IMR-90 (cell line): ENCODE measurements at regions not wholly inside any gene's neighbourhood (a gene's known extent, or its start where the extent isn't known, plus 50 kb on each side); places are given as distances from the start of the nearest gene placed in this dataset.

Source experiments
- ATAC-seq: fragments of 200-7000 bp; cut with Tn5 transposase; 2 replicates; pipeline ENCODE4 v1.9.1; 2020; ENCODE audit warnings: low read depth, mild to moderate bottlenecking, moderate library complexity
- BruUV-seq: library from RNA; stranded (reverse); fragments of 400-500 nt; replicated peaks from 2 replicates; lab custom pipeline; 2021; lab: Mats Ljungman, UMichigan
- CTCF ChIA-PET: fragments of 300-600 bp; formaldehyde crosslinking; extraction: SDS; loops from one replicate; lab custom pipeline; 2021; ENCODE audit warnings: antibody characterized with exemption; lab: Yijun Ruan, JAX
- POLR2A ChIA-PET: fragments of 300-600 bp; sonication (Branson Sonifier 250); formaldehyde crosslinking; loops from one replicate; lab custom pipeline; 2022; ENCODE audit warnings: antibody characterized with exemption; ENCODE audit not compliant: unreplicated experiment; lab: Charles Lee
- DNase-seq: peaks from one replicate; pipeline ENCODE4 v3.0.0; 2013
- H2AFZ ChIP-seq: replicated peaks from 2 replicates; pipeline ENCODE3; 2013; ENCODE audit warnings: low read length, mild to moderate bottlenecking; ENCODE audit not compliant: poor library complexity
- H2AK5ac ChIP-seq: 2 replicates; pipeline ENCODE4 v1.6.1; 2013; ENCODE audit warnings: low read depth, low read length, inconsistent platforms
- H2AK9ac ChIP-seq: replicated peaks from 2 replicates; pipeline ENCODE3; 2013; ENCODE audit warnings: mild to moderate bottlenecking, low read depth, low read length, moderate library complexity; ENCODE audit not compliant: poor library complexity
- H2BK120ac ChIP-seq: 2 replicates; pipeline ENCODE4 v1.6.1; 2013; ENCODE audit warnings: low read depth, low read length, inconsistent platforms
- H2BK15ac ChIP-seq: 3 replicates; pipeline ENCODE4 v1.6.1; 2013; ENCODE audit warnings: low read depth, low read length, inconsistent platforms
- H2BK20ac ChIP-seq: 2 replicates; pipeline ENCODE4 v1.6.1; 2013; ENCODE audit warnings: low read depth, mild to moderate bottlenecking, inconsistent platforms, low read length, moderate library complexity
- H2BK5ac ChIP-seq: 2 replicates; pipeline ENCODE4 v1.6.1; 2013; ENCODE audit warnings: mild to moderate bottlenecking, low read depth, low read length, inconsistent platforms; ENCODE audit not compliant: poor library complexity, severe bottlenecking
- H3K14ac ChIP-seq: replicated peaks from 2 replicates; pipeline ENCODE4 v1.6.1; 2013; ENCODE audit warnings: low read depth, low read length, inconsistent platforms
- H3K18ac ChIP-seq: 2 replicates; pipeline ENCODE4 v1.6.1; 2013; ENCODE audit warnings: low read depth, low read length, control low read depth
- H3K23ac ChIP-seq: 2 replicates; pipeline ENCODE4 v1.6.1; 2013; ENCODE audit warnings: low read depth, low read length, inconsistent platforms
- H3K27ac ChIP-seq: 2 replicates; pipeline ENCODE4 v1.5.1; 2013; ENCODE audit warnings: mild to moderate bottlenecking, control low read depth, low read length; ENCODE audit not compliant: insufficient read depth
- H3K27me3 ChIP-seq: 2 replicates; pipeline ENCODE4 v1.6.1; 2013; ENCODE audit warnings: low read length; ENCODE audit not compliant: control insufficient read depth, insufficient read depth
- H3K36me3 ChIP-seq: 2 replicates; pipeline ENCODE4 v1.6.1; 2013; ENCODE audit warnings: low read length, mixed read lengths; ENCODE audit not compliant: control insufficient read depth, insufficient read depth
- H3K4ac ChIP-seq: 2 replicates; pipeline ENCODE4 v1.6.1; 2013; ENCODE audit warnings: low read depth, low read length, inconsistent platforms
- H3K4me1 ChIP-seq: 2 replicates; pipeline ENCODE4 v1.6.1; 2013; ENCODE audit warnings: low read length, mixed read lengths; ENCODE audit not compliant: control insufficient read depth, insufficient read depth
- H3K4me2 ChIP-seq: 2 replicates; pipeline ENCODE4 v1.6.1; 2013; ENCODE audit warnings: low read depth, mild to moderate bottlenecking, control low read depth, low read length, moderate library complexity
- H3K4me3 ChIP-seq: 2 replicates; pipeline ENCODE4 v1.5.1; 2013; ENCODE audit warnings: low read depth, mild to moderate bottlenecking, control low read depth, low read length, moderate library complexity; ENCODE audit not compliant: insufficient read depth
- H3K56ac ChIP-seq: 2 replicates; pipeline ENCODE4 v1.6.1; 2013; ENCODE audit warnings: low read length, inconsistent platforms; ENCODE audit not compliant: insufficient read depth; ENCODE audit errors: extremely low read depth
- H3K79me1 ChIP-seq, 2 experiments: 2 replicates each; pipeline ENCODE4 v1.6.1; 2013; ENCODE audit warnings: low read length in 2 of 2, inconsistent platforms in 1 of 2, low read depth in 1 of 2
- H3K9ac ChIP-seq: 2 replicates; pipeline ENCODE4 v1.6.1; 2013; ENCODE audit warnings: low read depth, low read length, control low read depth
- H3K9me1 ChIP-seq: 2 replicates; pipeline ENCODE4 v1.6.1; 2013; ENCODE audit warnings: low read length, inconsistent platforms; ENCODE audit not compliant: insufficient read depth
- H3K9me3 ChIP-seq: 2 replicates; pipeline ENCODE4 v1.6.1; 2013; ENCODE audit warnings: low read length; ENCODE audit not compliant: control insufficient read depth, insufficient read depth
- H4K20me1 ChIP-seq: 2 replicates; pipeline ENCODE4 v1.6.1; 2013; ENCODE audit warnings: low read length, inconsistent platforms; ENCODE audit not compliant: insufficient read depth
- H4K5ac ChIP-seq: 2 replicates; pipeline ENCODE4 v1.6.1; 2013; ENCODE audit warnings: mild to moderate bottlenecking, low read depth, low read length, control low read depth
- H4K8ac ChIP-seq, 2 experiments: 2 replicates each; pipeline ENCODE4 v1.6.1; 2013; ENCODE audit warnings: low read depth in 2 of 2, low read length in 2 of 2, control low read depth in 1 of 2, inconsistent platforms in 1 of 2
- H4K91ac ChIP-seq: 2 replicates; pipeline ENCODE4 v1.6.1; 2013; ENCODE audit warnings: low read depth, low read length, inconsistent platforms; ENCODE audit not compliant: insufficient read depth
- BHLHE40 ChIP-seq: fragments of 150-350 bp; IDR thresholded peaks from 2 replicates; pipeline ENCODE4 v1.6.1; 2016; ENCODE audit warnings: mild to moderate bottlenecking, low read depth, low read length
- CHD1 ChIP-seq: IDR thresholded peaks from 2 replicates; pipeline ENCODE4 v1.6.1; 2012; ENCODE audit warnings: low read depth, low read length, improper control_type of control experiment
- FOS ChIP-seq: fragments of 150-350 bp; IDR thresholded peaks from 2 replicates; pipeline ENCODE4 v1.6.1; 2016; ENCODE audit warnings: low read depth, low read length
- MAFK ChIP-seq: IDR thresholded peaks from 2 replicates; pipeline ENCODE4 v1.6.1; 2012; ENCODE audit warnings: low read depth, low read length, improper control_type of control experiment
- MAZ ChIP-seq: IDR thresholded peaks from 2 replicates; pipeline ENCODE4 v1.6.1; 2012; ENCODE audit warnings: low read depth, mild to moderate bottlenecking, low read length, improper control_type of control experiment, moderate library complexity, borderline replicate concordance
- MXI1 ChIP-seq: IDR thresholded peaks from 2 replicates; pipeline ENCODE4 v1.6.1; 2012; ENCODE audit warnings: low read depth, mild to moderate bottlenecking, low read length, moderate library complexity, borderline replicate concordance
- NFE2L2 ChIP-seq: fragments of 150-350 bp; IDR thresholded peaks from 2 replicates; pipeline ENCODE4 v1.6.1; 2016; ENCODE audit warnings: low read depth, mild to moderate bottlenecking, low read length
- RCOR1 ChIP-seq: IDR thresholded peaks from 2 replicates; pipeline ENCODE4 v1.6.1; 2012; ENCODE audit warnings: mild to moderate bottlenecking, low read length, improper control_type of control experiment; ENCODE audit not compliant: insufficient replicate concordance
- RFX5 ChIP-seq: IDR thresholded peaks from 2 replicates; pipeline ENCODE4 v1.8.0; 2012; ENCODE audit warnings: low read depth, mild to moderate bottlenecking, low read length, moderate library complexity
- SMC3 ChIP-seq: fragments of 150-350 bp; IDR thresholded peaks from 2 replicates; pipeline ENCODE4 v1.6.1; 2016; ENCODE audit warnings: low read depth, mild to moderate bottlenecking, antibody characterized with exemption, low read length, moderate library complexity
- WGBS, 2 experiments: methylation state at CpG; one replicate each; pipeline versions ENCODE4 v1.1.5 to v1.1.7; 2013; ENCODE audit warnings: missing lambda C conversion rate in 2 of 2; ENCODE audit not compliant: insufficient read length in 1 of 2; ENCODE audit errors: extremely low coverage in 2 of 2; 5-methylcytosine and 5-hydroxymethylcytosine counted together
- dilution Hi-C: fragments of 300-500 bp; cut with HindIII; formaldehyde crosslinking; loops from one replicate; pipeline ENCODE4 v1.14.3; 2018; ENCODE audit warnings: low sequenced_read_pairs; ENCODE audit not compliant: unreplicated experiment
- in situ Hi-C: fragments of 300-500 bp; cut with MboI; formaldehyde crosslinking; loops from 3 replicates; pipeline ENCODE4 v1.14.3; 2019; ENCODE audit warnings: low sequenced_read_pairs, inconsistent platforms, mixed read lengths
- intact Hi-C: fragments of 100-400 bp; cut with micrococcal nuclease; formaldehyde crosslinking; loops from 2 replicates; pipeline ENCODE4 v1.10.0; 2022
- TF ChIP-seq, protein P1 (sequence below): conservative IDR thresholded peaks from 2 replicates; pipeline ENCODE4 v1.5.1; 2012; ENCODE audit warnings: mild to moderate bottlenecking, low read depth, low read length, improper control_type of control experiment
- TF ChIP-seq, protein P2 (sequence below): fragments of 150-350 bp; IDR thresholded peaks from 2 replicates; pipeline ENCODE4 v1.6.1; 2017; ENCODE audit warnings: mild to moderate bottlenecking, antibody characterized with exemption, low read length, low read depth

DNA sequence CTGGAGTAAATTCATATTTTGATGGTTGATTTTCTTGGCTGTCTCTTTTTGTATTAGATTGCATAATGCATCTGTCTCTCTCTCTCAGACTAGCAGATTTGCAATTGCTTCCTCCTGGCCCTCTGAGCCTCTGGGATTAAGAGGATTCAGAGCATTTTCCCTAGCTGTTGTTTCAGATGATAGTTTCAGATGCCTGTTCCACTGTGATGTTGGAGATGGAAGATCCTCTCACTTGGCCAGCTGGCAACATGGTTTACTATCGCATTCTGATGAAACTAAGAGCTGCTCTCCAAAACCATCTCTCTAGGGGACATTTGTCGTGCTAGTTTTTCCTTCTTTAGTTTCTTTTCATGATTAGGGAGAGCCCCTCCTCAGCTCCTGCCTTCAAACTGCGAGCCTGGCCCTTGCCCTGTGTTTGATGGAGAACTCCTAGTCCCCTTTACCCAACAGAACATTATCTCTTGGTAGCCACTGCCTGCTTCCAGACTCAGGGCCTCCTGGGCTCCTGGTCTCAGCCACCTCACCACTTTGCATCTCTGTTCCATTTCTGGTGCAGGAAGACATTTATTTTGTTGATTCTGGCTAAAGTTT lies 244.6 kb downstream of the B3GLCT start:
- ChIA-PET POLR2A (no interaction called here), CTCF (interaction anchor here (0.5 to 0.6 kb wide), 2 partner anchors 13 to 23 kb away, joined by 3 to 8 read pairs; no protein-coding TSS in a partner anchor)
- no peak overlapping the region for H3K23ac ChIP-seq
- no peaks in the 10 kb centered on the region for H3K9me3 ChIP-seq
- no TSS peak for BruUV-seq
- H4K5ac ChIP-seq, result no peak overlapping the region
- H2AK9ac ChIP-seq, result no peak overlapping the region
- no peak overlapping the region for H3K27ac ChIP-seq
- TF ChIP-seq SMC3, result no peak
- TF ChIP-seq MXI1, result no peak
- TF ChIP-seq MAZ, result no peak
- no peak for TF ChIP-seq BHLHE40
- TF ChIP-seq, protein P1, sequence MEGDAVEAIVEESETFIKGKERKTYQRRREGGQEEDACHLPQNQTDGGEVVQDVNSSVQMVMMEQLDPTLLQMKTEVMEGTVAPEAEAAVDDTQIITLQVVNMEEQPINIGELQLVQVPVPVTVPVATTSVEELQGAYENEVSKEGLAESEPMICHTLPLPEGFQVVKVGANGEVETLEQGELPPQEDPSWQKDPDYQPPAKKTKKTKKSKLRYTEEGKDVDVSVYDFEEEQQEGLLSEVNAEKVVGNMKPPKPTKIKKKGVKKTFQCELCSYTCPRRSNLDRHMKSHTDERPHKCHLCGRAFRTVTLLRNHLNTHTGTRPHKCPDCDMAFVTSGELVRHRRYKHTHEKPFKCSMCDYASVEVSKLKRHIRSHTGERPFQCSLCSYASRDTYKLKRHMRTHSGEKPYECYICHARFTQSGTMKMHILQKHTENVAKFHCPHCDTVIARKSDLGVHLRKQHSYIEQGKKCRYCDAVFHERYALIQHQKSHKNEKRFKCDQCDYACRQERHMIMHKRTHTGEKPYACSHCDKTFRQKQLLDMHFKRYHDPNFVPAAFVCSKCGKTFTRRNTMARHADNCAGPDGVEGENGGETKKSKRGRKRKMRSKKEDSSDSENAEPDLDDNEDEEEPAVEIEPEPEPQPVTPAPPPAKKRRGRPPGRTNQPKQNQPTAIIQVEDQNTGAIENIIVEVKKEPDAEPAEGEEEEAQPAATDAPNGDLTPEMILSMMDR, result no peak
- no peak for TF ChIP-seq NFE2L2
- TF ChIP-seq RCOR1, result no peak
- TF ChIP-seq CHD1, result no peak
- TF ChIP-seq, protein P2, sequence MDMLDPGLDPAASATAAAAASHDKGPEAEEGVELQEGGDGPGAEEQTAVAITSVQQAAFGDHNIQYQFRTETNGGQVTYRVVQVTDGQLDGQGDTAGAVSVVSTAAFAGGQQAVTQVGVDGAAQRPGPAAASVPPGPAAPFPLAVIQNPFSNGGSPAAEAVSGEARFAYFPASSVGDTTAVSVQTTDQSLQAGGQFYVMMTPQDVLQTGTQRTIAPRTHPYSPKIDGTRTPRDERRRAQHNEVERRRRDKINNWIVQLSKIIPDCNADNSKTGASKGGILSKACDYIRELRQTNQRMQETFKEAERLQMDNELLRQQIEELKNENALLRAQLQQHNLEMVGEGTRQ, result no peak
- no peak for TF ChIP-seq FOS
- TF ChIP-seq MAFK, result no peak
- no peak for TF ChIP-seq RFX5
- no peak overlapping the region for H2BK15ac ChIP-seq
- no peak overlapping the region for H2AFZ ChIP-seq
- no peak overlapping the region for H3K4me2 ChIP-seq
- no peak overlapping the region for H3K14ac ChIP-seq
- no peak overlapping the region for H3K4me3 ChIP-seq
- DNase-seq (no peak), ATAC-seq (no peak)
- no peaks in the 10 kb centered on the region for H3K36me3 ChIP-seq
- no peak overlapping the region for H3K9ac ChIP-seq
- H4K91ac ChIP-seq, result no peak overlapping the region
- no peak overlapping the region for H3K4ac ChIP-seq
- dilution Hi-C loops, result no loop called here
- H3K27me3 ChIP-seq, result peaks cover 4% of the 10 kb centered on the region; the same call in 1 of the 2 replicates
- no CpG with 5 or more reads among the region's 3 CpGs for WGBS, 2 experiments
- no peak overlapping the region for H2BK5ac ChIP-seq
- no peaks in the 10 kb centered on the region for H3K9me1 ChIP-seq
- H4K8ac ChIP-seq, result no peak overlapping the region
- in situ Hi-C loops, result no loop called here
- no peaks in the 10 kb centered on the region for H3K79me1 ChIP-seq
- intact Hi-C loops, result no loop called here
- no peaks in the 10 kb centered on the region for H4K20me1 ChIP-seq
- no peak overlapping the region for H3K18ac ChIP-seq
- no peak overlapping the region for H3K56ac ChIP-seq
- no peak overlapping the region for H2AK5ac ChIP-seq
- H2BK120ac ChIP-seq, result no peak overlapping the region
- H2BK20ac ChIP-seq, result no peak overlapping the region
- H3K4me1 ChIP-seq, result no peaks in the 10 kb centered on the region
